AG04449 (cell line): ENCODE measurements at regions not wholly inside any gene's neighbourhood (a gene's known extent, or its start where the extent isn't known, plus 50 kb on each side); places are given as distances from the start of the nearest gene placed in this dataset.

Experiments
- CTCF ChIA-PET: fragments of 350-600 bp; formaldehyde crosslinking; extraction: SDS; loops from one replicate; lab custom pipeline; 2021; ENCODE audit warnings: antibody characterized with exemption; lab: Yijun Ruan, JAX
- POLR2A ChIA-PET: fragments of 400-600, 350-600 bp; formaldehyde crosslinking; extraction: SDS; loops from one replicate; lab custom pipeline; 2020; ENCODE audit warnings: antibody characterized with exemption, inconsistent platforms; lab: Yijun Ruan, JAX
- DNase-seq: peaks from one replicate; pipeline ENCODE4 v3.0.0-alpha.2; 2010; ENCODE audit warnings: low read depth, low spot score
- H3K4me3 ChIP-seq: 2 replicates; pipeline ENCODE4 v1.5.1; 2011; ENCODE audit warnings: low read depth, mild to moderate bottlenecking, control low read depth, low read length
- CTCF ChIP-seq: IDR thresholded peaks from one replicate; pipeline ENCODE4 v1.5.1; 2011; ENCODE audit warnings: mild to moderate bottlenecking, moderate library complexity, low read length, control low read depth, inconsistent platforms; ENCODE audit not compliant: insufficient read depth; ENCODE audit errors: missing control alignments

- H3K4me3 ChIP-seq: no peak overlapping the region
- POLR2A ChIA-PET: no interaction called here
- CTCF ChIA-PET: no interaction called here
- no peak for DNase-seq
- peak; percentile 10 for TF ChIP-seq CTCF
Observed at GRCh38 chr17:14514973-14515372, 214.1 kb downstream of the HS3ST3B1 start.

- H3K4me3 ChIP-seq: no peak overlapping the region
- ChIA-PET CTCF (no interaction called here), POLR2A (no interaction called here)
- TF ChIP-seq CTCF: no peak
- DNase-seq: no peak
Observed at GRCh38 chr17:14513835-14514234, 213.0 kb downstream of the HS3ST3B1 start.

GRCh38 chr17:14510136-14510535, 209.3 kb downstream of the HS3ST3B1 start:
- no peak overlapping the region for H3K4me3 ChIP-seq
- no peak for TF ChIP-seq CTCF
- CTCF ChIA-PET: no interaction called here
- DNase-seq: no peak
- POLR2A ChIA-PET: no interaction called here

- ChIA-PET POLR2A (no interaction called here), CTCF (no interaction called here)
- DNase-seq: no peak
- TF ChIP-seq CTCF: no peak
- H3K4me3 ChIP-seq: no peak overlapping the region
Observed at GRCh38 chr17:14508156-14508555, 207.3 kb downstream of the HS3ST3B1 start.

GRCh38 chr17:14506364-14506763, 205.5 kb downstream of the HS3ST3B1 start:
- no peak overlapping the region for H3K4me3 ChIP-seq
- no peak for DNase-seq
- no peak for TF ChIP-seq CTCF
- POLR2A ChIA-PET: no interaction called here
- CTCF ChIA-PET: interaction anchor here (1.2 kb wide), 1 partner anchor 41 kb away, joined by 3 read pairs; no protein-coding TSS in a partner anchor

- no peak for DNase-seq
- ChIA-PET POLR2A (no interaction called here), CTCF (no interaction called here)
- no peak overlapping the region for H3K4me3 ChIP-seq
- no peak for TF ChIP-seq CTCF
Observed at GRCh38 chr17:14505606-14506005, 204.7 kb downstream of the HS3ST3B1 start.
